MM.1S (cell line): ENCODE measurements at regions not wholly inside any gene's neighbourhood (a gene's known extent, or its start where the extent isn't known, plus 50 kb on each side); places are given as distances from the start of the nearest gene placed in this dataset.

Experiments used
- CTCF ChIP-seq: fragments of 300-600 bp; sonication (generic); IDR thresholded peaks from 2 replicates; pipeline ENCODE4 v1.5.1; 2016; ENCODE audit warnings: antibody characterized with exemption, low read length, mixed read lengths
- EZH2 ChIP-seq: fragments of 300-600 bp; sonication (generic); optimal IDR thresholded peaks from 2 replicates; pipeline ENCODE3; 2017; ENCODE audit warnings: low read depth, mild to moderate bottlenecking, antibody characterized with exemption, low read length, mixed read lengths

GRCh38 chr2:239690651-239691631, 290.1 kb upstream of the HDAC4 start:
- TF ChIP-seq CTCF (no peak), EZH2 (no peak)
